ENCODE measurements at regions not wholly inside any gene's neighbourhood (a gene's known extent, or its start where the extent isn't known, plus 50 kb on each side); places are given as distances from the start of the nearest gene placed in this dataset.

DNA sequence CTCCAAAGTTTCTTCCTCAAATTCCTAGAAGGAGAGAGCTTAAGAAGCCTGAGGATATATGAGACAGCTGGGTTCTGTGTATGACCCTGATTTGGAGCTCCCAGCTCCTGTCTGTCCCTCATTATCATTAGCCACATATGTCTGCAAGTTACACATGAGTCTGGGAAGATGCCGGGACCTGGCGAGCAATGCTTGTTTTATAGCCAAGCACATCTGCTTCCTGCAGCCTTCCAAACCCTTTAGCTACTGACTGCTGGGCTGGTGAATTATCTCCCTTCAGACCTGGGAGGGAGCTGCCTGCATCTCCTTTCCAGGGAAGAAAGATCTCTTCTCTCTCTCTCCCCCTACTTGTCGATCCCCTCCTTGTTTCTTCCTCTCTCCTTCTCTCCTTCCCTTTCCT is 556.7 kb upstream of the BOD1L1 start:
- DNase-seq: no peak

DNA sequence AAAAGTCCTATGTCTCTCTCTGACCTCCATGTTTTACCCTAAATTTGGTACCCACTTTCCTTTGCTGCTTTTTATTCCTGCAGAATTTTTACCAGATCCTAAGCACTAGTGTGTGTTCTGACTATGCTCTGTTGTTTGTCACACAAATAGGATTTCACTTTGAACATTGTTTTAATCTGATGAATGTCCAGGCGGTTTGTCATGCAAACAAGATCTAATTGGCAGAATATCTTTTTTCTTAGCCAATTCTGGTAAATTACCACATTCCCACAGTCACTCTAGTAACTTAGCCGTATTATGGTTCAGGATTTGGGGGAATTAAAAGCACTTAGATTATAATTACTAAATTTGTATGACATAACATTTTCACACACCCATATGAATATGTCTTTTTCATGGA is 557.2 kb upstream of the BOD1L1 start:
- no peak for DNase-seq

GRCh38 chr4:14188214-14188613 is 560.7 kb upstream of the BOD1L1 start:
- no peak for DNase-seq

GRCh38 chr4:14193601-14194000 is 566.1 kb upstream of the BOD1L1 start:
- no peak for DNase-seq

DNA sequence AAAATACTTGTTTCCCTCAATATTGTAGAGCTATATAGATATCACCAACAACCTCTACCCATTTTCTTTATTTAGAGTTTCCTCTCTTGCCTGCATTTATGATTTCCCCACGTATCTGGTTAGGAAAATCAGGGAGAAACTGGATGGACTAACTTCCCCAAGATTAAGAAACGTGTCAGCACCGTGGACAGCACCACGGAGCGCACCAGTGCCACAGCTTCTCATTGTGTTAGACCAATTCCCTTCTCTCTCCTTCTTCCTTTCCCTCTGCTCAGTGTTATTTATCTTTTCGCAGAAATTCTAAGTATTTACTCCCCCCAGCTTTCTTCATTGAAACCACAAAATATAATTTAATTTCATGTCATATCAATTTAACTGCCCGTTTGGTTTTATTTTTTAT is 568.6 kb upstream of the BOD1L1 start:
- DNase-seq: no peak

- DNase-seq: no peak
These were observed 587.7 kb upstream of the BOD1L1 start for GRCh38 chr4:14215116-14215770.

GRCh38 chr4:14217401-14217800 is 589.9 kb upstream of the BOD1L1 start:
- no peak for DNase-seq

GRCh38 chr4:14218641-14219040 is 591.1 kb upstream of the BOD1L1 start:
- DNase-seq: no peak

- DNase-seq: no peak
These were observed 593.7 kb upstream of the BOD1L1 start for GRCh38 chr4:14221176-14221575.

- DNase-seq: no peak
These were observed 595.0 kb upstream of the BOD1L1 start for GRCh38 chr4:14222377-14223029.

- DNase-seq: no peak
These were observed 595.9 kb upstream of the BOD1L1 start for GRCh38 chr4:14223461-14223860.

- no peak for DNase-seq
These were observed 598.2 kb upstream of the BOD1L1 start for GRCh38 chr4:14225688-14226207.

- no peak for DNase-seq
These were observed 605.6 kb upstream of the BOD1L1 start for GRCh38 chr4:14233126-14233525.

- DNase-seq: no peak
These were observed 606.8 kb upstream of the BOD1L1 start for GRCh38 chr4:14234307-14234706.

GRCh38 chr4:14236359-14236758 is 608.8 kb upstream of the BOD1L1 start:
- no peak for DNase-seq

DNA sequence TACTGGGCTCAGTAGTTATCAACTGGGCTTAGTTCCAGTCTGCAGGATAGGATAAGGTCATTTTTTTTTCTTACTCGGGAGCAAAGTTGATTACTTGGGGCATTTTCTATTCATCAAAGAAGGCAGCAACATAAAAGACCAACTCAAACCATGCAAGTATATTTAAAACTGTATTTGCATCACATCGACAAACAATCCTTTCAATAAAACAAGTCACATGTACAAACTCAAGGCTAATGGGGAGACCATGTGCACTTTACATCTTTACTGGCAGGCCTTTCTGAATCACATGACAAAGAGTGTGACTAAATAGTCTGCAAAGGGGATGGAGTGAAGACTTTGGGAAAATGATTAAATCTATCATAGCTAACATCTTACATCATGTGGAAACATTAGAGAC is 610.4 kb upstream of the BOD1L1 start:
- no peak for DNase-seq

DNA sequence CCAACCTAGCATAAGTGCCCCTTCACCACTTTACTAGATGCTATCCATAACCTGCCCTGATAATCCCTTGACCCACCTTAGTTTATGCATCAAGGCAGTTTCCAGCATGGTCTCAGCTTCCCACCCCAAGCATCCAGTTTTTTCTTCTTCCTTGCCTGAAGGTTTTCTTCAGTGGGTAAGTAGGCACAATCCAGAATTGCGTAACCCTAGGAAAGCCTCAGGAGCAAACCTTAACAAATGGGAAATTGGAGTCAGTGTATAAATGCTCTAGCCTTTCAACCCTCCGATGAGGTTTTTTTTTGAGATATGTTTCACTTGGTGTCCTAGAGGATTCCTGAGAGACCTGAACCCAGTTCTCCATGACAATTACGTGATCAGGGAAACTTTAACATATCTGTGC is 614.0 kb upstream of the BOD1L1 start:
- no peak for DNase-seq

GRCh38 chr4:14247767-14248166 is 620.2 kb upstream of the BOD1L1 start:
- no peak for DNase-seq

DNA sequence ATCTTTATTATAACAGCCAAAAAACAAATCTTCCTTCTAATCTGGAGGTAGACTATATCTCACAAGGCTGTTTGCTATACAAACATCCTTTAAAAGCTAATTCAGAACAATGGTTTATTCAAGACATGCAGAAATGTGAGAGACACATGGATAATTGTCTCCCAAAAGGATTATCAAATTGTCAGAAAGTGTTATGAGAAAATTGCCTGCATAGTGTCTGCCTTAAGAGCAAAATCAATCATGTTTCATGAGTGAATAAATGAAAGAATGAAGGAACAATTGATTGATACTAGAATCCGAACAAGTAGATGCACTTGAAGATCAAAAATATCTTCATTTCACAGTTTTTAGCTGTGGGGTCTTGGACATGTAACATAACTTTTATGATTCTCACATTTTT is 621.7 kb upstream of the BOD1L1 start:
- no peak for DNase-seq

DNA sequence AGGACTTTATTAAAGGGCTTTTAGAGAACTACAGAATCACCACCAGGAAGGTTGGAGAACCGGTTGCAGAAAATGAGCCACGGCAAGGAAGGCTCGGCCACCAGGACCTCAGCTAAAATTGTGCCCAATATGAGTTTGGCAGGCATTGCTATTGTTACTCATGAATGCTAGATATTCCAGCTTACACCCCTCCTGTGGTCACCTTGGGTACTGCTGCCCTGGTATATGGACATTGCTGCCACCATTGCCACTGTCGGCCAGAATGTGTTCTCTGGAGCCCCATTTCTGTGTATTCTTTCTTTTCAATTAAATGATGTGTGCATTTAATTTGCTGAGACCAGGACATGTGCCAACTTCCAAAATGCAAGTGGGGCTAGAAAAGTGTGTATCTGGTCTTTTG is 626.7 kb upstream of the BOD1L1 start:
- no peak for DNase-seq

DNA sequence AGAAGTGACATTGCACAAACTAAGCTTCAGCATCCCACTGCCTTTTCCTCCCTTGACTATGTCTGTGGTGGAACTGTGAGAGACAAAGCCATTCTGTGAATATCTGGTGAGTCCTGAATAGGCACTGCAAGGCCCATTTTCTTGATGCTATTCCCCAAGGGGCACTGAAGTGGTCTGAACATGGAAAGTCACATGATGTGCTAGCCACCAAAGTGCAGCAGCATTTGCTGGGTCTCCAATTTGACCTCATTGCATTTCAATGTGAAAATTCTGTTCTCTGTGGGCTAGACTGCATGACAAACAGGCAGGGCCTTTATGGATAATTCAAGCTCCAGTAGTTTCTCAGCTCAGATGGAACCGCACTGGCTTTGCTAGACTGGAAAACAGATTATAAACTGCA is 627.4 kb upstream of the BOD1L1 start:
- no peak for DNase-seq

- no peak for DNase-seq
These were observed 630.4 kb upstream of the BOD1L1 start for GRCh38 chr4:14257903-14258302.

GRCh38 chr4:14259936-14260335 is 632.4 kb upstream of the BOD1L1 start:
- DNase-seq: no peak

DNA sequence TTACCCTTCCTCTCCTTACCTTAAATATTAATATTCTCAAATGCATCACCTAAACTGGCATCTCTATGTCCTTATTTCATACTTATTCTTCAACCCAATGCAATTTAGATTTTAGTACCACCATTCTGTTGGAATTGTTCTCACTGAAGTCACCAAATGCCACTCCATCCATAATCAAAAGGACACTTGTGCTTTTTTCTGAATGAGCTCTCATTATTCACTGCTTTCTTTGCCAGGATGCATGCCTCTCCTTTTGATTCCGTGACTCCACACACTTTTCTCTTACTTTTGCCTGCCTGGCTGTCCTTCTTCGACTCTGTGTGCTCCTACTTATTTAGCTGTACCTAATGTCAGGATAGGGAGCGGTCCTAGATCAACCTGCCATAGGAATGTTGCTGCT is 633.1 kb upstream of the BOD1L1 start:
- DNase-seq: no peak

- DNase-seq: no peak
These were observed 634.7 kb upstream of the BOD1L1 start for GRCh38 chr4:14262221-14262620.
